Mesenchymal stem cell (in vitro differentiated cells and primary cell): ENCODE measurements at regions not wholly inside any gene's neighbourhood (a gene's known extent, or its start where the extent isn't known, plus 50 kb on each side); places are given as distances from the start of the nearest gene placed in this dataset.

Experiments used
- DNase-seq: peaks from one replicate; pipeline ENCODE4 v3.0.0-alpha.2; 2013
- H2AFZ ChIP-seq: one replicate; pipeline ENCODE4 v1.6.1; 2013; ENCODE audit warnings: low read depth, mild to moderate bottlenecking, control low read depth, inconsistent platforms, low read length, moderate library complexity
- H2AK5ac ChIP-seq: 2 replicates; pipeline ENCODE4 v1.6.1; 2013; ENCODE audit warnings: low read length, moderate library complexity, mild to moderate bottlenecking, inconsistent platforms; ENCODE audit not compliant: severe bottlenecking
- H2BK120ac ChIP-seq: one replicate; pipeline ENCODE4 v1.6.1; 2013; ENCODE audit warnings: low read depth, mild to moderate bottlenecking, inconsistent platforms, low read length, moderate library complexity
- H2BK12ac ChIP-seq, 2 experiments: one replicate each; pipeline ENCODE4 v1.6.1; 2013; ENCODE audit warnings: inconsistent platforms in 2 of 2, low read length in 2 of 2, mild to moderate bottlenecking in 2 of 2, moderate library complexity in 2 of 2, control low read depth in 1 of 2
- H2BK15ac ChIP-seq: one replicate; pipeline ENCODE4 v1.6.1; 2013; ENCODE audit warnings: mild to moderate bottlenecking, low read depth, inconsistent platforms; ENCODE audit not compliant: poor library complexity, severe bottlenecking
- H2BK5ac ChIP-seq: 2 replicates; pipeline ENCODE4 v1.6.1; 2013; ENCODE audit warnings: low read depth, mild to moderate bottlenecking, low read length, control low read depth, inconsistent platforms; ENCODE audit not compliant: poor library complexity, severe bottlenecking
- H3K14ac ChIP-seq, 2 experiments: one replicate each; pipeline ENCODE4 v1.6.1; 2013; ENCODE audit warnings: inconsistent platforms in 2 of 2, low read length in 2 of 2, control low read depth in 1 of 2, mild to moderate bottlenecking in 1 of 2, moderate library complexity in 1 of 2
- H3K18ac ChIP-seq, 2 experiments: one replicate each; pipeline ENCODE4 v1.6.1; 2013; ENCODE audit warnings: inconsistent platforms in 2 of 2, low read length in 2 of 2, control low read depth in 1 of 2, low read depth in 1 of 2, mild to moderate bottlenecking in 1 of 2
- H3K23ac ChIP-seq, 2 experiments: one replicate each; pipeline ENCODE4 v1.6.1; 2013; ENCODE audit warnings: inconsistent platforms in 2 of 2, low read length in 2 of 2, mild to moderate bottlenecking in 2 of 2, moderate library complexity in 2 of 2, control low read depth in 1 of 2
- H3K27ac ChIP-seq: 2 replicates; pipeline ENCODE4 v1.5.1; 2013; ENCODE audit warnings: mild to moderate bottlenecking, moderate library complexity, low read length, control low read depth, inconsistent platforms; ENCODE audit not compliant: poor library complexity, severe bottlenecking
- H3K27me3 ChIP-seq, 2 experiments: 2 replicates each; pipeline versions ENCODE4 v1.6.1 to v1.7.0; 2013; ENCODE audit warnings: low read length in 2 of 2, mild to moderate bottlenecking in 2 of 2, moderate library complexity in 2 of 2, control low read depth in 1 of 2, inconsistent platforms in 1 of 2; ENCODE audit not compliant: control insufficient read depth in 1 of 2, insufficient read depth in 1 of 2
- H3K36me3 ChIP-seq, 2 experiments: 2 replicates each; pipeline versions ENCODE4 v1.6.1 to v1.7.0; 2013; ENCODE audit warnings: low read length in 2 of 2, control low read depth in 1 of 2, inconsistent platforms in 1 of 2, low read depth in 1 of 2, mild to moderate bottlenecking in 1 of 2; ENCODE audit not compliant: insufficient read depth in 2 of 2, control insufficient read depth in 1 of 2
- H3K4ac ChIP-seq, 2 experiments: one replicate each; pipeline ENCODE4 v1.6.1; 2013; ENCODE audit warnings: inconsistent platforms in 2 of 2, low read length in 2 of 2, mild to moderate bottlenecking in 2 of 2, moderate library complexity in 2 of 2, control low read depth in 1 of 2, low read depth in 1 of 2
- H3K4me1 ChIP-seq: 2 replicates; pipeline ENCODE4 v1.6.1; 2013; ENCODE audit warnings: low read depth, low read length, control low read depth; ENCODE audit not compliant: control insufficient read depth, insufficient read depth
- H3K4me2 ChIP-seq: 2 replicates; pipeline ENCODE4 v1.6.1; 2013; ENCODE audit warnings: low read length, mild to moderate bottlenecking, inconsistent platforms; ENCODE audit not compliant: poor library complexity, severe bottlenecking
- H3K4me3 ChIP-seq, 2 experiments: 2 replicates each; pipeline versions ENCODE4 v1.5.1 to v1.7.0; 2013; ENCODE audit warnings: low read length in 2 of 2, mild to moderate bottlenecking in 2 of 2, control low read depth in 1 of 2, low read depth in 1 of 2; ENCODE audit not compliant: insufficient read depth in 1 of 2
- H3K79me1 ChIP-seq: replicated peaks from 2 replicates; pipeline ENCODE4 v1.6.1; 2013; ENCODE audit warnings: mild to moderate bottlenecking, control low read depth, low read length, inconsistent platforms; ENCODE audit not compliant: poor library complexity, severe bottlenecking
- H3K9ac ChIP-seq: 2 replicates; pipeline ENCODE4 v1.7.0; 2013; ENCODE audit warnings: mild to moderate bottlenecking, low read length, moderate library complexity
- H3K9me3 ChIP-seq: 2 replicates; pipeline ENCODE4 v1.7.0; 2013; ENCODE audit warnings: mild to moderate bottlenecking, low read length; ENCODE audit not compliant: control insufficient read depth
- H4K8ac ChIP-seq: one replicate; pipeline ENCODE4 v1.6.1; 2013; ENCODE audit warnings: inconsistent platforms, mild to moderate bottlenecking, low read length, moderate library complexity
- H4K91ac ChIP-seq: one replicate; pipeline ENCODE4 v1.6.1; 2013; ENCODE audit warnings: mild to moderate bottlenecking, low read length, inconsistent platforms
- WGBS: methylation state at CpG from one replicate; pipeline ENCODE4 v1.1.7; 2013; ENCODE audit warnings: mixed read lengths; 5-methylcytosine and 5-hydroxymethylcytosine counted together

DNA sequence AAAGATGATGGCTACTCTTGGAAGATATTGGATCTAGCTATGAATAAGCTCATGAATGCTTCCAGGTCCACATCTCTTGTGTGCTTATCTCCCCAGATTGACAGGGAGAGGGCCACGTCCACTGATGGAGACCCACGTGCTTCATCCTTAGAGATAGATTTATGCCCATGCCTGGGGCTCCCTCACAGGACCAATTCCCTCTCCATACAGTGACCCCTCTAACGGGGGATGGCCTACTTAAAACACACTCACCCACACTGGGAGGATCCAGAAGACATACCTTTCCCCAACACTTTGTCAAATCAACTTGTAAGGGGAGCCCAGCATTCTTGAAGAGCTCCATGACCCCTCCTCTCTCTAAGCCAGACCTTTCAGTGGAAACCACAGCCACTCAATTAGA lies 169.7 kb upstream of the CDH5 start:
- Histone ChIP-seq H3K18ac (no peak overlapping the region), H2BK15ac (no peak overlapping the region), H3K9me3 (no peaks in the 10 kb centered on the region), H3K79me1 (no peaks in the 10 kb centered on the region), H3K27me3 (no peaks in the 10 kb centered on the region), H2BK120ac (no peak overlapping the region), H4K8ac (no peak overlapping the region), H3K4me1 (no peaks in the 10 kb centered on the region), H2BK12ac (no peak overlapping the region), H3K4ac (no peak overlapping the region), H3K36me3 (no peaks in the 10 kb centered on the region), H4K91ac (no peak overlapping the region), H2BK5ac (no peak overlapping the region), H3K14ac (no peak overlapping the region), H2AK5ac (no peak overlapping the region), H3K9ac (no peak overlapping the region), H3K23ac (no peak overlapping the region), H3K4me2 (no peak overlapping the region), H2AFZ (no peak overlapping the region), H3K4me3 (no peak overlapping the region), H3K27ac (no peak overlapping the region)
- no peak for DNase-seq
- WGBS: 86% methylated on average over 3 of the region's 3 CpGs

DNA sequence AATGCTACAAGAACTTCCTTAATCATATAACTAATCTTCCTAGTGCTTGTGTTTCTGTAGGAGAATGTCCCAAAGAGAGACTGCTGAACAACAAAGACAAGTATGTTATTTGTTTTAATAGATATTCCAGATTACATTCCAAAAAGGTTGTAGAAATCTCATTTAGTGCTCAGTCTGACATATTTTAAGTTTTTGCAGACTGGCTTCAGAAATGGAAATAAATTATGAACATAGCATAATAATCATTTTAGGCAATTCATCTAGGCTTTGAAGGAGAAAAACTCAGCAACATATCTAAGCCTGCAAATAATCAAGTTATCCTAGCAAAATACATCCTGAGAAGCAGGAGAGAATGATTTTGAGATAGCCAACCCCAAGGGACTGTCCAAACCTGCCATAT lies 171.6 kb upstream of the CDH5 start:
- H3K14ac ChIP-seq: no peak overlapping the region
- no peak overlapping the region for H3K4me2 ChIP-seq
- no peaks in the 10 kb centered on the region for H3K36me3 ChIP-seq
- H2BK12ac ChIP-seq: no peak overlapping the region
- H3K9ac ChIP-seq: no peak overlapping the region
- no peaks in the 10 kb centered on the region for H3K79me1 ChIP-seq
- H3K4me1 ChIP-seq: no peaks in the 10 kb centered on the region
- no peak overlapping the region for H2BK120ac ChIP-seq
- H3K27ac ChIP-seq: no peak overlapping the region
- no peak overlapping the region for H2AK5ac ChIP-seq
- DNase-seq: no peak
- no peak overlapping the region for H2BK5ac ChIP-seq
- no peak overlapping the region for H3K23ac ChIP-seq
- no peak overlapping the region for H4K8ac ChIP-seq
- no peak overlapping the region for H3K18ac ChIP-seq
- H3K27me3 ChIP-seq: no peaks in the 10 kb centered on the region
- no peak overlapping the region for H2AFZ ChIP-seq
- H4K91ac ChIP-seq: no peak overlapping the region
- no peak overlapping the region for H3K4me3 ChIP-seq
- H3K9me3 ChIP-seq: no peaks in the 10 kb centered on the region
- H3K4ac ChIP-seq: no peak overlapping the region
- no peak overlapping the region for H2BK15ac ChIP-seq

DNA sequence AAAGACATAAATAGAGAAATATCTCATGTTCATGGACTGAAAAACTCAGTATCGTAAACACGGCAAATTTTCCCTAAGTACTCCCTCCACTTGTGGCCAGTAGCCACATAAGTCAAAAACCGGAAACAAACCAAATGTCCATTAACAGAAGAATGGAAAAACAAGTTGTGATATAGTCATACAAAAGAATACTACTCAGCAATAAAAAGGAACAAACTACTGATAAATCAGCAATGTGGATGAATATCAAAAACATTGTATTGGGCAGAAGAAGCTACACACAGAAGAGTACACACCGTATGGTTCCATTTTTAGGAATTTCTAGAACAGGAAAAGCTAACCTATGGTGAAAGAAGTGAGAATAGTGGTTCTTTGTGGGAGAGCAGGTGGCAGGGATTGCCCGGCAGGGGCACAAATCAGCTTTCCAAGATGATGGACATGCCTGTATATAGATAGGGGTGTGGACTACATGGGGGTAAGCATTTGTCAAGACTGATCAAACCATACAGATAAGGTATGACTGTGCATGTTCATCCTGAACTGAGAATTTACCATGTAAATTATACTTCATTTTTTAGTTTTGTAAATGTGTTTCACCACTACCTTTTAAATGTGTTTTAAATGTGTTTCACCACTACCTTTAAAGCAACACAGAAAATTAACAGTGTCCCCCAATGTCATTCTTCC lies 172.8 kb upstream of the CDH5 start:
- no peak overlapping the region for H3K14ac ChIP-seq

DNA sequence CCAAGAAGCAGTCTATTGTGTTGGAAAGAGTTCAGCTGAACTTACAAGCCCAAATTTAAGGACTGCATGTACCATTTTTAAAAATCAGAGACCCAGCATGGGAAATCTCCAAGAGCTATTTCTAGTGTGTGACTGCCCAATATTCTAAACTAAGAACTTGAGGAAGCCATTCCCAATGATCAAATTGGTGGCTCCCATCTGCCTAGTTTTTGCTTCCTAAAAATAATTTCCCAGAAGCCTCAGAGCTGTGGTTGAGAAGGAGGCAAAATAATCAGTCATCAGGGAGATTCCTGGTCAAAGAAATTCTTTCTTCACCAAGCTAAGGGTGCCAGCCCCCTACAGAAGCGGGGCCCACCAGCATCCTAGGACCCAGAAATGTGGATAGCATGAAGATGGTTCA lies 176.1 kb upstream of the CDH5 start:
- Histone ChIP-seq H3K4ac (no peak overlapping the region), H3K27ac (no peak overlapping the region), H4K91ac (no peak overlapping the region), H2BK12ac (peak overlapping the region in 1 of 2 experiments; percentile 50), H2AFZ (no peak overlapping the region), H4K8ac (no peak overlapping the region), H3K27me3 (no peaks in the 10 kb centered on the region), H3K4me2 (no peak overlapping the region), H3K9me3 (no peaks in the 10 kb centered on the region), H3K9ac (peak overlapping the region; percentile 35), H2BK15ac (no peak overlapping the region), H3K79me1 (no peaks in the 10 kb centered on the region), H3K4me3 (no peak overlapping the region), H3K36me3 (no peaks in the 10 kb centered on the region), H3K4me1 (no peaks in the 10 kb centered on the region), H2AK5ac (no peak overlapping the region), H3K14ac (no peak overlapping the region), H2BK120ac (no peak overlapping the region), H3K23ac (no peak overlapping the region), H3K18ac (no peak overlapping the region), H2BK5ac (no peak overlapping the region)
- 100% methylated on average over 1 of the region's 1 CpG for WGBS
- no peak for DNase-seq

More for the DNA sequence above, 172.8 kb upstream of the CDH5 start:
- H3K4ac ChIP-seq: no peak overlapping the region
- no peak overlapping the region for H3K27ac ChIP-seq
- no peak overlapping the region for H2AFZ ChIP-seq
- no peak overlapping the region for H3K4me2 ChIP-seq
- H3K4me1 ChIP-seq: no peaks in the 10 kb centered on the region
- H3K18ac ChIP-seq: no peak overlapping the region
- H3K9me3 ChIP-seq: no peaks in the 10 kb centered on the region
- H2BK15ac ChIP-seq: no peak overlapping the region
- 95% methylated on average over 2 of the region's 5 CpGs for WGBS
- H3K23ac ChIP-seq: no peak overlapping the region
- no peaks in the 10 kb centered on the region for H3K79me1 ChIP-seq
- H2BK5ac ChIP-seq: no peak overlapping the region
- H3K36me3 ChIP-seq: no peaks in the 10 kb centered on the region
- H4K8ac ChIP-seq: no peak overlapping the region
- H2BK120ac ChIP-seq: no peak overlapping the region
- no peak overlapping the region for H2BK12ac ChIP-seq
- DNase-seq: no peak
- no peaks in the 10 kb centered on the region for H3K27me3 ChIP-seq
- no peak overlapping the region for H3K4me3 ChIP-seq
- no peak overlapping the region for H2AK5ac ChIP-seq
- no peak overlapping the region for H3K9ac ChIP-seq
- no peak overlapping the region for H4K91ac ChIP-seq
